ENCODE measurements at regions not wholly inside any gene's neighbourhood (a gene's known extent, or its start where the extent isn't known, plus 50 kb on each side); places are given as distances from the start of the nearest gene placed in this dataset.
"Not testable (repeated sequence)": the region's sequence is repeated elsewhere in the genome, so short reads cannot be mapped to it uniquely, and the experiment has no call there.

GRCh38 chr9:64813072-64813471 is 471.9 kb downstream of the FOXD4L5 start:
- H3K9ac ChIP-seq (ENCODE audit: low read length); H3K9me3 ChIP-seq (ENCODE audit: control insufficient read depth, low read length); H3K4me3 ChIP-seq (ENCODE audit: low read length); H3K27me3 ChIP-seq (replicated peaks; ENCODE audit: control insufficient read depth, insufficient read depth, low read length); H3K4me1 ChIP-seq (ENCODE audit: control insufficient read depth, insufficient read depth, low read length); DNase-seq (ENCODE audit: low read depth); H3K36me3 ChIP-seq (ENCODE audit: control insufficient read depth, insufficient read depth, low read length, severe bottlenecking): not testable (repeated sequence)

GRCh38 chr9:64778667-64779066 is 506.3 kb downstream of the FOXD4L5 start:
- DNase-seq (ENCODE audit: low read depth); H3K4me3 ChIP-seq (ENCODE audit: low read length); H3K27me3 ChIP-seq (replicated peaks; ENCODE audit: control insufficient read depth, insufficient read depth, low read length); H3K36me3 ChIP-seq (ENCODE audit: control insufficient read depth, insufficient read depth, low read length, severe bottlenecking); H3K4me1 ChIP-seq (ENCODE audit: control insufficient read depth, insufficient read depth, low read length); H3K9ac ChIP-seq (ENCODE audit: low read length); H3K9me3 ChIP-seq (ENCODE audit: control insufficient read depth, low read length): not testable (repeated sequence)

- not testable (repeated sequence) for H3K9me3 ChIP-seq (ENCODE audit: control insufficient read depth, low read length); H3K36me3 ChIP-seq (ENCODE audit: control insufficient read depth, insufficient read depth, low read length, severe bottlenecking); H3K9ac ChIP-seq (ENCODE audit: low read length); H3K4me1 ChIP-seq (ENCODE audit: control insufficient read depth, insufficient read depth, low read length); DNase-seq (ENCODE audit: low read depth); H3K4me3 ChIP-seq (ENCODE audit: low read length); H3K27me3 ChIP-seq (replicated peaks; ENCODE audit: control insufficient read depth, insufficient read depth, low read length)
Observed at GRCh38 chr9:64776269-64776668, 508.7 kb downstream of the FOXD4L5 start.

- H3K27me3 ChIP-seq (replicated peaks; ENCODE audit: control insufficient read depth, insufficient read depth, low read length); H3K9me3 ChIP-seq (ENCODE audit: control insufficient read depth, low read length); H3K9ac ChIP-seq (ENCODE audit: low read length); H3K36me3 ChIP-seq (ENCODE audit: control insufficient read depth, insufficient read depth, low read length, severe bottlenecking); H3K4me3 ChIP-seq (ENCODE audit: low read length); H3K4me1 ChIP-seq (ENCODE audit: control insufficient read depth, insufficient read depth, low read length): not testable (repeated sequence)
- DNase-seq (ENCODE audit: low read depth), result peak; percentile 1
Observed at GRCh38 chr9:64774813-64775793, 509.9 kb downstream of the FOXD4L5 start.

- not testable (repeated sequence) for H3K27me3 ChIP-seq (replicated peaks; ENCODE audit: control insufficient read depth, insufficient read depth, low read length); H3K4me1 ChIP-seq (ENCODE audit: control insufficient read depth, insufficient read depth, low read length); H3K4me3 ChIP-seq (ENCODE audit: low read length); DNase-seq (ENCODE audit: low read depth); H3K36me3 ChIP-seq (ENCODE audit: control insufficient read depth, insufficient read depth, low read length, severe bottlenecking); H3K9ac ChIP-seq (ENCODE audit: low read length); H3K9me3 ChIP-seq (ENCODE audit: control insufficient read depth, low read length)
Observed at GRCh38 chr9:64774004-64774812, 510.8 kb downstream of the FOXD4L5 start.

DNA sequence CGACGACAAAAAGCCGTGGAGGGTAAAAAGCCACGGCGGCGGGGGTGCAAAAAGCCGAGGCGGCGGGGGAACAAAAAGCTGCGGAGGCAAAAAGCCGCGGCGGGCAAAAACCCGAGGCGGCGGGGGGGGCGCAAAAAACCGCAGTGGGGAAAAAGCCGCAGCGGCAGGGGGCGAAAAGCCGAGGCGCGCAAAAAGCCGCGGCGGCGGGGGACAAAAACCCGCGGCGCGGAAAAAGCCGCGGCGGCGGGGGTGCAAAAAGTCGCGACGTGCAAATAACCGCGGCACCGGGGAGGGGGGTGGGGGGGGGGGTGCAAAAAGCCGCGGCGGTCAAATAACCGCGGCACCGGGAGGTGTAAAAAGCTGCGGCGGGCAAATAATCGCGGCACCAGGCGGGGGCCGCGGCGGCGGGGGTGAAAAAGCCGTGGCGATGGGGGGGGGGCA is 511.5 kb downstream of the FOXD4L5 start:
- Histone ChIP-seq H3K36me3 (ENCODE audit: control insufficient read depth, insufficient read depth, low read length, severe bottlenecking) (no peaks in the 10 kb centered on the region), H3K4me3 (ENCODE audit: low read length) (no peak overlapping the region), H3K4me1 (ENCODE audit: control insufficient read depth, insufficient read depth, low read length) (no peaks in the 10 kb centered on the region), H3K9me3 (ENCODE audit: control insufficient read depth, low read length) (no peaks in the 10 kb centered on the region), H3K27me3 (replicated peaks; ENCODE audit: control insufficient read depth, insufficient read depth, low read length) (no peaks in the 10 kb centered on the region), H3K9ac (ENCODE audit: low read length) (no peak overlapping the region)
- DNase-seq (ENCODE audit: low read depth), result peak; percentile 2

DNA sequence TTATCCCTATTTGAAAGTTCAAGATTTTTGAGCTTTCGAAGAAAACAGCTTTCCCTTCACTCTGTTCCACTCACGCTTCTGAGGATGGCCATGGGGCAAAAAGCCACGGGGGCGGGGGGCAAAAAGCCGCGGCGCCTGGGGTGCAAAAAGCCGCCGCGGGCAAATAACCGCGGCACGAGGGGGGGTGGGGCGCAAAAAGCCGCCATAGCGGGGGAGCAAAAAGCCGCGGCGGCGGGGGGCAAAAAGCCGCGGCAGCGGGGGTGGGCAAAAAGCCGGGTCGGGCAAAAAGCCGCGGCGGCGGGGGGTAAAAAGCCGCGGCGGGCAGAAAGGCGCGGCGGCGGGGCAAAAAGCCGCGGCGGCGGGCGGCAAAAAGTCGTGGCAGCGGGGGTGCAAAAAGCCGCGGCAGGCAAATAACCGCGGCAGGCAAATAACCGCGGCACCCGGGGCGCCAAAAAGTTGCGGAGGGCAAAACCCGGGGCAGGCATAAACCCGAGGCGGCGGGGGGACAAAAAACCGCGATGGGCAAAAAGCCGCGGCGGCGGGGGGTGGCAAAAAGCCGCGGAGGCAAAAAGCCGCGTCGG is 512.2 kb downstream of the FOXD4L5 start:
- not testable (repeated sequence) for H3K9ac ChIP-seq (ENCODE audit: low read length); H3K4me1 ChIP-seq (ENCODE audit: control insufficient read depth, insufficient read depth, low read length); H3K9me3 ChIP-seq (ENCODE audit: control insufficient read depth, low read length); DNase-seq (ENCODE audit: low read depth); H3K4me3 ChIP-seq (ENCODE audit: low read length); H3K27me3 ChIP-seq (replicated peaks; ENCODE audit: control insufficient read depth, insufficient read depth, low read length); H3K36me3 ChIP-seq (ENCODE audit: control insufficient read depth, insufficient read depth, low read length, severe bottlenecking)

DNA sequence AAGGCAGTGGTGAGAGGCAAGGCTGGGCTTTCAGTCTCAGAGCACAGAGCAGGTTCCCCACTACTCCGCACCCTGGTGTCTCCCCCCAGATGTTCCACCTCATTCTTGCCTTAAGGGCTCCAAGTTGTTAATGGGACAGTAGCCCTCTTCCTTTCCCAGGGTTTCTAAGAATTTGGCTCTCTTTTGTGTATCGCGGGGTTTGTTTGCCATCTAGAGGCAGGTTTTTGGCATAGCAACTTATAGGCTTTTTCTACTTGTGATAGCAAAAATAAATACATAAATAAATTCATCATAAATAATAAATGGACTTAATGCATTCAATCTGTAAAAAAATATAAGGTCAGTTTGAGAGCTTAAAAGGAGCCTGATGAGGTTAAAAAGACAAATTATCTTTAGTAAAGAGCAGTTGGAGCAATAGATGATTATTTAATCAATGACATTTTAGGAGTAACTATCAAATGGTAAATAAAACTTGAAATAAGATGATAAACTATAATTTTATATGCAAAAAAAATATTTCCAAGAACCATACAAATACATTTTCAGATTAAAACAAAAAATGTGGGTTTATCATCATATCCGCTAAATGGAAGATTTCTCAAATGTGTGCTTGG is 512.8 kb downstream of the FOXD4L5 start:
- not testable (repeated sequence) for H3K9ac ChIP-seq (ENCODE audit: low read length); DNase-seq (ENCODE audit: low read depth); H3K27me3 ChIP-seq (replicated peaks; ENCODE audit: control insufficient read depth, insufficient read depth, low read length); H3K36me3 ChIP-seq (ENCODE audit: control insufficient read depth, insufficient read depth, low read length, severe bottlenecking); H3K4me3 ChIP-seq (ENCODE audit: low read length); H3K4me1 ChIP-seq (ENCODE audit: control insufficient read depth, insufficient read depth, low read length); H3K9me3 ChIP-seq (ENCODE audit: control insufficient read depth, low read length)

All from adipocyte (in vitro differentiated cells).